Muscle of leg (tissue), 3 donors: ENCODE measurements at regions not wholly inside any gene's neighbourhood (a gene's known extent, or its start where the extent isn't known, plus 50 kb on each side); places are given as distances from the start of the nearest gene placed in this dataset.

Experiments
- DNase-seq: peaks from one replicate; pipeline ENCODE4 v3.0.0; 2013
- H3K27ac ChIP-seq: one replicate; pipeline ENCODE4 v1.5.1; 2013; ENCODE audit warnings: mild to moderate bottlenecking, low read length, control low read depth
- H3K27me3 ChIP-seq: one replicate; pipeline ENCODE4 v1.6.1; 2013; ENCODE audit warnings: low read length; ENCODE audit not compliant: control insufficient read depth, insufficient read depth
- H3K36me3 ChIP-seq: one replicate; pipeline ENCODE4 v1.6.1; 2013; ENCODE audit warnings: low read length; ENCODE audit not compliant: control insufficient read depth, insufficient read depth
- H3K4me1 ChIP-seq: one replicate; pipeline ENCODE4 v1.6.1; 2013; ENCODE audit warnings: low read length; ENCODE audit not compliant: control insufficient read depth, insufficient read depth
- H3K4me3 ChIP-seq: one replicate; pipeline ENCODE4 v1.5.1; 2013; ENCODE audit warnings: low read length, control low read depth
- H3K9me3 ChIP-seq: replicated peaks from 2 replicates; pipeline ENCODE4 v1.6.1; 2013; ENCODE audit warnings: low read depth, low read length; ENCODE audit not compliant: control insufficient read depth
- WGBS: methylation state at CpG from one replicate; pipeline ENCODE4 v1.1.5; 2013; ENCODE audit warnings: missing lambda C conversion rate; ENCODE audit not compliant: insufficient coverage; 5-methylcytosine and 5-hydroxymethylcytosine counted together

GRCh38 chr4:16382571-16382970, 156.3 kb upstream of the TAPT1 start:
- Histone ChIP-seq H3K4me1 (peaks cover 4% of the 10 kb centered on the region), H3K36me3 (no peaks in the 10 kb centered on the region), H3K27me3 (no peaks in the 10 kb centered on the region), H3K4me3 (no peak overlapping the region), H3K9me3 (no peaks in the 10 kb centered on the region), H3K27ac (no peak overlapping the region)
- no CpG with 5 or more reads among the region's 3 CpGs for WGBS
- no peak for DNase-seq

- Histone ChIP-seq H3K9me3 (no peaks in the 10 kb centered on the region), H3K4me3 (no peak overlapping the region), H3K27ac (no peak overlapping the region), H3K36me3 (no peaks in the 10 kb centered on the region), H3K4me1 (no peaks in the 10 kb centered on the region), H3K27me3 (no peaks in the 10 kb centered on the region)
- WGBS: no CpG with 5 or more reads among the region's 5 CpGs
- DNase-seq: no peak
Measured at GRCh38 chr4:16377887-16378286, 151.6 kb upstream of the TAPT1 start.

- Histone ChIP-seq H3K4me1 (no peaks in the 10 kb centered on the region), H3K27me3 (no peaks in the 10 kb centered on the region), H3K27ac (no peak overlapping the region), H3K4me3 (no peak overlapping the region), H3K9me3 (no peaks in the 10 kb centered on the region), H3K36me3 (no peaks in the 10 kb centered on the region)
- 43% methylated on average over 2 of the region's 5 CpGs for WGBS
- no peak for DNase-seq
Measured at GRCh38 chr4:16365036-16365569, 138.8 kb upstream of the TAPT1 start.

- H3K36me3 ChIP-seq: no peaks in the 10 kb centered on the region
- WGBS: 95% methylated on average over 35 of the region's 36 CpGs
Measured at GRCh38 chr4:16360694-16361262, 134.5 kb upstream of the TAPT1 start.

GRCh38 chr4:16353165-16353564, 126.9 kb upstream of the TAPT1 start:
- DNase-seq: no peak
- Histone ChIP-seq H3K27ac (no peak overlapping the region), H3K4me1 (no peaks in the 10 kb centered on the region), H3K9me3 (no peaks in the 10 kb centered on the region), H3K36me3 (no peaks in the 10 kb centered on the region), H3K27me3 (no peaks in the 10 kb centered on the region), H3K4me3 (no peak overlapping the region)
- 53% methylated on average over 4 of the region's 5 CpGs for WGBS

More at GRCh38 chr4:16360694-16361262, 134.5 kb upstream of the TAPT1 start:
- Histone ChIP-seq H3K4me3 (no peak overlapping the region), H3K9me3 (no peaks in the 10 kb centered on the region), H3K4me1 (no peaks in the 10 kb centered on the region), H3K27ac (no peak overlapping the region), H3K27me3 (no peaks in the 10 kb centered on the region)
- no peak for DNase-seq

- 64% methylated on average over 4 of the region's 8 CpGs for WGBS
- no peaks in the 10 kb centered on the region for H3K36me3 ChIP-seq
Measured at GRCh38 chr4:16351161-16351560, 124.9 kb upstream of the TAPT1 start.

GRCh38 chr4:16344853-16345252, 118.6 kb upstream of the TAPT1 start:
- Histone ChIP-seq H3K4me3 (no peak overlapping the region), H3K4me1 (no peaks in the 10 kb centered on the region), H3K27ac (no peak overlapping the region), H3K27me3 (no peaks in the 10 kb centered on the region), H3K9me3 (no peaks in the 10 kb centered on the region), H3K36me3 (no peaks in the 10 kb centered on the region)
- no peak for DNase-seq
- WGBS: 80% methylated on average over 1 of the region's 1 CpG

More at GRCh38 chr4:16351161-16351560, 124.9 kb upstream of the TAPT1 start:
- H3K27ac ChIP-seq: no peak overlapping the region
- no peak overlapping the region for H3K4me3 ChIP-seq
- H3K27me3 ChIP-seq: no peaks in the 10 kb centered on the region
- DNase-seq: no peak
- H3K9me3 ChIP-seq: no peaks in the 10 kb centered on the region
- H3K4me1 ChIP-seq: no peaks in the 10 kb centered on the region

GRCh38 chr4:16337936-16338335, 111.7 kb upstream of the TAPT1 start:
- DNase-seq: no peak

GRCh38 chr4:16334601-16335000, 108.3 kb upstream of the TAPT1 start:
- peak; percentile 75 for DNase-seq
- Histone ChIP-seq H3K4me1 (no peaks in the 10 kb centered on the region), H3K27ac (peak overlapping the region; percentile 17), H3K9me3 (no peaks in the 10 kb centered on the region), H3K27me3 (no peaks in the 10 kb centered on the region), H3K36me3 (no peaks in the 10 kb centered on the region), H3K4me3 (no peak overlapping the region)
- no CpG with 5 or more reads among the region's 2 CpGs for WGBS

More at GRCh38 chr4:16337936-16338335, 111.7 kb upstream of the TAPT1 start:
- WGBS: 71% methylated on average over 1 of the region's 2 CpGs
- no peaks in the 10 kb centered on the region for H3K4me1 ChIP-seq
- H3K27ac ChIP-seq: no peak overlapping the region
- no peaks in the 10 kb centered on the region for H3K36me3 ChIP-seq
- H3K27me3 ChIP-seq: no peaks in the 10 kb centered on the region
- no peaks in the 10 kb centered on the region for H3K9me3 ChIP-seq
- no peak overlapping the region for H3K4me3 ChIP-seq

GRCh38 chr4:16329797-16330134, 103.5 kb upstream of the TAPT1 start:
- Histone ChIP-seq H3K4me3 (no peak overlapping the region), H3K9me3 (no peaks in the 10 kb centered on the region), H3K36me3 (no peaks in the 10 kb centered on the region), H3K4me1 (no peaks in the 10 kb centered on the region), H3K27me3 (no peaks in the 10 kb centered on the region), H3K27ac (no peak overlapping the region)
- no peak for DNase-seq
- 88% methylated on average over 1 of the region's 1 CpG for WGBS
